ENCODE measurements at regions not wholly inside any gene's neighbourhood (a gene's known extent, or its start where the extent isn't known, plus 50 kb on each side); places are given as distances from the start of the nearest gene placed in this dataset.

DNA sequence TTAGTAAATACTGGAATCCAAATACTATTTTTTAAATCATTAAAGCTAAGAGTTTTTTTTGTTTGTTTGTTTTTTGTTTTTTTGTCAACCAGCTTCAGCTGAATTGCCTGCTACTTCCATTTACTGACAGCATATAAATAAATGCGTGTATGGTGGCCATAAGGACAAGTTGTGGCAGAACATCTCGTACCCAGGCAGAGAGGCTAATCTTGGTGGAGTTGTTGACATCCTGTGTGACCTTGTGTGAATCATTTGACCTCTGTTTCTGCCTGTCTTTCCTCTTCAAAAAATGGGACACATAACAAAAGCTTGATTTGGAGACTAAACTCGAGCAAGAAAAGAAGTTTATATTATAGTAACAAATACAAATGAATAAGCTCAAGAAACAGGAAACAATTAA lies 734.2 kb downstream of the MCTP2 start:
- in situ Hi-C loops (cut with MboI; ENCODE audit: low pct_unique_long_range_greater_than_20kb, low sequenced_read_pairs, unreplicated experiment) = no loop called here
- no peak for DNase-seq (ENCODE audit: low spot score)
- TF ChIP-seq, protein P1, sequence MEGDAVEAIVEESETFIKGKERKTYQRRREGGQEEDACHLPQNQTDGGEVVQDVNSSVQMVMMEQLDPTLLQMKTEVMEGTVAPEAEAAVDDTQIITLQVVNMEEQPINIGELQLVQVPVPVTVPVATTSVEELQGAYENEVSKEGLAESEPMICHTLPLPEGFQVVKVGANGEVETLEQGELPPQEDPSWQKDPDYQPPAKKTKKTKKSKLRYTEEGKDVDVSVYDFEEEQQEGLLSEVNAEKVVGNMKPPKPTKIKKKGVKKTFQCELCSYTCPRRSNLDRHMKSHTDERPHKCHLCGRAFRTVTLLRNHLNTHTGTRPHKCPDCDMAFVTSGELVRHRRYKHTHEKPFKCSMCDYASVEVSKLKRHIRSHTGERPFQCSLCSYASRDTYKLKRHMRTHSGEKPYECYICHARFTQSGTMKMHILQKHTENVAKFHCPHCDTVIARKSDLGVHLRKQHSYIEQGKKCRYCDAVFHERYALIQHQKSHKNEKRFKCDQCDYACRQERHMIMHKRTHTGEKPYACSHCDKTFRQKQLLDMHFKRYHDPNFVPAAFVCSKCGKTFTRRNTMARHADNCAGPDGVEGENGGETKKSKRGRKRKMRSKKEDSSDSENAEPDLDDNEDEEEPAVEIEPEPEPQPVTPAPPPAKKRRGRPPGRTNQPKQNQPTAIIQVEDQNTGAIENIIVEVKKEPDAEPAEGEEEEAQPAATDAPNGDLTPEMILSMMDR (IDR thresholded peaks at IDR 0.05; ENCODE audit: extremely low read depth, insufficient read depth, missing control alignments) = no peak

DNA sequence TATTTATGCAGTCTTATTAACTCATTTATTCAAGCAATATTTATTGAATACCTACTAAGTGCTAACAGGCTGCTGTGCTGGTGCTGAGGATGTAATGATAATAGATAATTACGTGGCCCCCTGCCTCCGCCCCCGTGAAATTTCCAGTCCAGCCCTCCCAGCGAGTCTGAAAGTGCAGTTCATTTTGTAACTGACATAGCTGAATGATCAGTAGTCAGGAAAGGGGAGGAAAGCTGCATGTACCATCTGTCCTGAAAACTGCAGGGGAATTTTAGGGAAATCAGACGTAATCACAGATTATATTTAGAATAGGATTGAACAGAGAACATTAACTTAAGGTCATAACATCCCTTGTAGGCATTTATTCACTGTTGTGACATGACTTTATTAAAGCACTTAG lies 736.8 kb downstream of the MCTP2 start:
- in situ Hi-C loops (cut with MboI; ENCODE audit: low pct_unique_long_range_greater_than_20kb, low sequenced_read_pairs, unreplicated experiment) = no loop called here
- TF ChIP-seq, protein P1 (IDR thresholded peaks at IDR 0.05; ENCODE audit: extremely low read depth, insufficient read depth, missing control alignments) = no peak
- no peak for DNase-seq (ENCODE audit: low spot score)

DNA sequence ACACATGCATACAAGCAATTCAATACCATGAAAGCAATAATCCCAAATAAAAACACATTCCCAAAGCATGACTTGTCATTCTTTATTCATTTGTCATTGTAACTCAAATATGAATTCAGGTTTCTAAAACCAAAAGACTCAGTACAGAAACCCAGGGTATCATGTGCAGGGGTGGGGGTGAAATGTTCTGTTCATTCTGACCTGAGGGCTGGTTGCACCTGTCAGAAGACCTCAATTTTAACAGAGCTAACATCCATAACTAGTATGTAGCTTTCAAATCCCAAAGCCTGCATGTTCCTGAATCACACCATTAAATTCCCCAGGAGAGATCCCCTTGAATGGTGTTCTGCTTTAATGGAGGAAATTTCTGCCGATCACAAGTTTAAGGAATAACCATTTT lies 738.7 kb downstream of the MCTP2 start:
- TF ChIP-seq, protein P1 (IDR thresholded peaks at IDR 0.05; ENCODE audit: extremely low read depth, insufficient read depth, missing control alignments) = no peak
- in situ Hi-C loops (cut with MboI; ENCODE audit: low pct_unique_long_range_greater_than_20kb, low sequenced_read_pairs, unreplicated experiment) = no loop called here
- no peak for DNase-seq (ENCODE audit: low spot score)

DNA sequence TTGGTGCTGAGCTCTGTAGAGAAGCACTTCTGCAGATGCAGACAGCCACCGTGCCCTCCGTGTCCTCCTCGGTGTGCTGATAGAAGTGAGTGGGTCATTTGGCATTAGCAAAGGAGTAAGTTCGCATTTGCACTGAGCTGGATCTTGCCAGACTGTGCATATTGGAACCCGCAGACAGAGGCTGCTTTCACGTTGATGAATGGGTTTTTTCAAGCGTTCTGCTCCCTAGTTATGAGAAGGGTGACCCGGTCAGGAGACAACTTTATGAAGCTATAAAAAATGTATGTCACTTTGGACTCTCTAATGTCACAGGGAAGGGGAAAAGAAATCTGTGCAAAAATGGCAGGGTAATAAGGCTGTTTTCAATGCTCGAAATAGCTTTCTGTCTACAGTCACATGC lies 739.4 kb downstream of the MCTP2 start:
- DNase-seq (ENCODE audit: low spot score) = no peak
- in situ Hi-C loops (cut with MboI; ENCODE audit: low pct_unique_long_range_greater_than_20kb, low sequenced_read_pairs, unreplicated experiment) = no loop called here
- TF ChIP-seq, protein P1 (IDR thresholded peaks at IDR 0.05; ENCODE audit: extremely low read depth, insufficient read depth, missing control alignments) = no peak

DNA sequence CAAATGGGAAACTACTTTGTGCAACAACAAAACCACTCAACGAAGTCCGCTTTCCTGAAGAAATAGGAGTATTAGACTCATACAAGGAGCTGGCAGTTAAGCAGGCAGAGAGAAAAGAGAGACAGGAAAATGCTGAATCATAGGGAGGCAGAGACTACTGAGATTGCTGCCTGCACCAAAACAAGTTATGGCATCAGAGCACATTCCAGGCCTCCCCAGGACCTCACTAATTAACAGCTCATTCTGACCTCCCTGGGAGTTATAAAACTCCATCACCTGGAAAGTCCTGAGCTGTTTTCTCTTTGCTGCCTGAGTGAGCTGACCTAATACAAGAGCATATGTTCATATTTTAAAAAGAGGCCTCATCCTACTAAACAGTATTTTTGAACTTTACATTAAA lies 741.0 kb downstream of the MCTP2 start:
- in situ Hi-C loops (cut with MboI; ENCODE audit: low pct_unique_long_range_greater_than_20kb, low sequenced_read_pairs, unreplicated experiment) = no loop called here
- TF ChIP-seq, protein P1 (IDR thresholded peaks at IDR 0.05; ENCODE audit: extremely low read depth, insufficient read depth, missing control alignments) = no peak
- no peak for DNase-seq (ENCODE audit: low spot score)

DNA sequence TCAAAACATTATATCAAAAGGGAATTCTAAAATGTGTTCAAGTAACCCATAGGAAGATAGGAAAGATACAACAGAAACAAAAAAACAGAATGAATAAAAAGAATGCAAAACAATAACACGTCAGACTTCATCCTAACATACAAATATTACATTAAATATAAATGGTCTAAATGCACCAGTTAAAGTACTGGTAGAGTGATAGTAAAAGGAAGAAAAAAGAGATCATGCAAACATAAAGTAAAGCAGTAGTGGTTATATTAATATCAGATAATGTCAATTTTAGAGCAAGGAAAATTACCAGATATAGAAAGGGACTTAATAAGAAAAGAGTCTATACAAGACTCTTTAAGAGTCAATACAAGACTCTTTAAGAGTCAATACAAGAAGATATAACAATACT lies 755.7 kb downstream of the MCTP2 start:
- DNase-seq (ENCODE audit: low spot score) = no peak
- TF ChIP-seq, protein P1 (IDR thresholded peaks at IDR 0.05; ENCODE audit: extremely low read depth, insufficient read depth, missing control alignments) = no peak
- in situ Hi-C loops (cut with MboI; ENCODE audit: low pct_unique_long_range_greater_than_20kb, low sequenced_read_pairs, unreplicated experiment) = no loop called here

DNA sequence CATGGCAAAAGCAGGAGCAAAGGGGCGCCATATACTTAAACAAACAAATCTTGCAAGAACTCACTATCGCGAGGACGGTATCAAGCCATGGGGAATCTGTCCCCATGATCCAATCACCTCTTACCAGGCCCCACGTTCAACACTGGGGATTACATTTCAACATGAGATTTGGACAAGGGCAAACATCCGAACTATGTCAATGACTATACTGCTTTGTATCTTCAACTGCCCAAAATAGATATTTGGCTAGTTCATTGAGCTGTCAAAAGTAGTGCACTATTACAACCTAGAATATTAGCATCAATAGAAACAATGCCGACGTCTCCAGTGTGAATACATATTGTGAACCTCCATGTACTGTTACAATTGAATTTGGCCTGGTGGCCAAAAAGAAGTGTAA lies 760.4 kb downstream of the MCTP2 start:
- DNase-seq (ENCODE audit: low spot score) = no peak
- TF ChIP-seq, protein P1 (IDR thresholded peaks at IDR 0.05; ENCODE audit: extremely low read depth, insufficient read depth, missing control alignments) = no peak
- in situ Hi-C loops (cut with MboI; ENCODE audit: low pct_unique_long_range_greater_than_20kb, low sequenced_read_pairs, unreplicated experiment) = no loop called here
